CD4-positive, CD25-positive, alpha-beta regulatory T cell (primary cell): ENCODE measurements at regions not wholly inside any gene's neighbourhood (a gene's known extent, or its start where the extent isn't known, plus 50 kb on each side); places are given as distances from the start of the nearest gene placed in this dataset.

ENCODE experiments used
- ATAC-seq, 2 donors: fragments of 150-1000 bp; cut with Tn5 transposase; one replicate each; pipeline ENCODE4 v1.10.0; 2021; ENCODE audit warnings: low read depth in 2 of 2, moderate number of reproducible peaks in 2 of 2, moderate library complexity in 1 of 2
- DNase-seq, 3 donors: peaks; one replicate each; pipeline versions ENCODE4 v3.0.0 to v3.0.0-alpha.2; 2012 to 2022; ENCODE audit warnings: mixed read lengths in 1 of 3
- H3K27ac ChIP-seq: one replicate; pipeline ENCODE4 v1.7.0; 2013; ENCODE audit warnings: mild to moderate bottlenecking, low read length; ENCODE audit not compliant: insufficient read depth, poor library complexity, severe bottlenecking
- H3K27me3 ChIP-seq: one replicate; pipeline ENCODE4 v1.7.0; 2013; ENCODE audit warnings: low read length; ENCODE audit not compliant: control insufficient read depth, insufficient read depth
- H3K36me3 ChIP-seq: one replicate; pipeline ENCODE4 v1.7.0; 2013; ENCODE audit warnings: mild to moderate bottlenecking, low read length, moderate library complexity; ENCODE audit not compliant: control insufficient read depth, insufficient read depth
- H3K4me1 ChIP-seq: 2 replicates; pipeline ENCODE4 v1.7.0; 2013; ENCODE audit warnings: mild to moderate bottlenecking, low read length; ENCODE audit not compliant: insufficient read depth, control insufficient read depth, poor library complexity, severe bottlenecking
- H3K4me3 ChIP-seq: one replicate; pipeline ENCODE4 v1.7.0; 2013; ENCODE audit warnings: low read depth, mild to moderate bottlenecking, low read length, moderate library complexity
- H3K9me3 ChIP-seq, 2 experiments: 1 replicate in 1 of 2; 2 replicates in 1 of 2; pipeline ENCODE4 v1.7.0; 2013; ENCODE audit warnings: low read length in 2 of 2, mild to moderate bottlenecking in 1 of 2, moderate library complexity in 1 of 2; ENCODE audit not compliant: control insufficient read depth in 2 of 2
- H3K27ac Mint-ChIP-seq, 3 donors: one replicate each; pipeline ENCODE4 v1.8.0; 2020 to 2022; ENCODE audit warnings: mild to moderate bottlenecking in 3 of 3, mixed read lengths in 3 of 3, moderate library complexity in 2 of 3
- H3K27me3 Mint-ChIP-seq: one replicate; pipeline ENCODE4 v1.8.0; 2022; ENCODE audit warnings: mild to moderate bottlenecking, mixed read lengths
- H3K36me3 Mint-ChIP-seq: one replicate; pipeline ENCODE4 v1.8.0; 2020; ENCODE audit warnings: mixed read lengths
- H3K4me1 Mint-ChIP-seq, 4 donors: one replicate each; pipeline ENCODE4 v1.8.0; 2020 to 2022; ENCODE audit warnings: mixed read lengths in 4 of 4, mild to moderate bottlenecking in 1 of 4
- H3K4me3 Mint-ChIP-seq, 4 donors: one replicate each; pipeline ENCODE4 v1.8.0; 2020 to 2022; ENCODE audit warnings: mild to moderate bottlenecking in 4 of 4, mixed read lengths in 4 of 4, moderate library complexity in 3 of 4
- H3K9me3 Mint-ChIP-seq, 7 donors: one replicate each; pipeline ENCODE4 v1.8.0; 2020 to 2022; ENCODE audit warnings: mixed read lengths in 7 of 7, mild to moderate bottlenecking in 3 of 7, moderate library complexity in 2 of 7

- ATAC-seq (no peak), DNase-seq (no peak)
- Mint-ChIP-seq H3K27ac (no peak overlapping the region), H3K9me3 (peaks cover 0 to 7% (median 2%) of the 10 kb centered on the region in 7 donors), H3K27me3 (no peaks in the 10 kb centered on the region), H3K4me1 (no peaks in the 10 kb centered on the region), H3K4me3 (no peak overlapping the region), H3K36me3 (no peaks in the 10 kb centered on the region)
- Histone ChIP-seq H3K36me3 (no peaks in the 10 kb centered on the region), H3K27me3 (no peaks in the 10 kb centered on the region), H3K27ac (no peak overlapping the region), H3K4me1 (no peaks in the 10 kb centered on the region), H3K4me3 (no peak overlapping the region), H3K9me3 (no peaks in the 10 kb centered on the region)
These were observed 112.8 kb upstream of the DKK2 start for GRCh38 chr4:107148904-107149303.

- Mint-ChIP-seq H3K4me1 (no peaks in the 10 kb centered on the region), H3K4me3 (no peak overlapping the region), H3K36me3 (no peaks in the 10 kb centered on the region), H3K27me3 (no peaks in the 10 kb centered on the region), H3K27ac (no peak overlapping the region), H3K9me3 (peaks cover 0 to 7% (median 2%) of the 10 kb centered on the region in 7 donors)
- H3K9me3 ChIP-seq, result no peaks in the 10 kb centered on the region
- DNase-seq, result no peak
- H3K4me3 ChIP-seq, result no peak overlapping the region
- no peak overlapping the region for H3K27ac ChIP-seq
- H3K27me3 ChIP-seq, result no peaks in the 10 kb centered on the region
- no peak for ATAC-seq
- no peaks in the 10 kb centered on the region for H3K4me1 ChIP-seq
- no peaks in the 10 kb centered on the region for H3K36me3 ChIP-seq
These were observed 111.8 kb upstream of the DKK2 start for GRCh38 chr4:107147873-107148272.

GRCh38 chr4:107138433-107138832 lies 102.3 kb upstream of the DKK2 start:
- H3K27ac Mint-ChIP-seq, result no peak overlapping the region
- H3K9me3 Mint-ChIP-seq, result peaks cover 0 to 4% (median 0%) of the 10 kb centered on the region in 7 donors
- H3K36me3 Mint-ChIP-seq, result no peaks in the 10 kb centered on the region
- DNase-seq (no peak), ATAC-seq (no peak)
- H3K4me3 Mint-ChIP-seq, result no peak overlapping the region
- no peaks in the 10 kb centered on the region for H3K27me3 ChIP-seq
- H3K4me1 Mint-ChIP-seq, result no peaks in the 10 kb centered on the region
- H3K36me3 ChIP-seq, result no peaks in the 10 kb centered on the region
- no peaks in the 10 kb centered on the region for H3K27me3 Mint-ChIP-seq
- H3K4me3 ChIP-seq, result no peak overlapping the region
- H3K9me3 ChIP-seq, result no peaks in the 10 kb centered on the region
- no peaks in the 10 kb centered on the region for H3K4me1 ChIP-seq
- no peak overlapping the region for H3K27ac ChIP-seq

- H3K9me3 Mint-ChIP-seq, result peaks cover 0 to 4% (median 0%) of the 10 kb centered on the region in 7 donors
These were observed 98.0 kb upstream of the DKK2 start for GRCh38 chr4:107133965-107134653.

GRCh38 chr4:107131295-107131694 lies 95.2 kb upstream of the DKK2 start:
- no peaks in the 10 kb centered on the region for H3K27me3 Mint-ChIP-seq
- Histone ChIP-seq H3K27me3 (no peaks in the 10 kb centered on the region), H3K9me3 (no peaks in the 10 kb centered on the region), H3K36me3 (no peaks in the 10 kb centered on the region), H3K4me1 (no peaks in the 10 kb centered on the region), H3K4me3 (no peak overlapping the region), H3K27ac (no peak overlapping the region)
- H3K4me1 Mint-ChIP-seq, result no peaks in the 10 kb centered on the region
- no peak overlapping the region for H3K4me3 Mint-ChIP-seq
- ATAC-seq (no peak), DNase-seq (no peak)
- no peak overlapping the region for H3K27ac Mint-ChIP-seq
- H3K9me3 Mint-ChIP-seq, result peaks cover 0 to 2% (median 0%) of the 10 kb centered on the region in 7 donors
- no peaks in the 10 kb centered on the region for H3K36me3 Mint-ChIP-seq

More at GRCh38 chr4:107133965-107134653, 98.0 kb upstream of the DKK2 start:
- Mint-ChIP-seq H3K4me3 (no peak overlapping the region), H3K4me1 (no peaks in the 10 kb centered on the region), H3K27ac (no peak overlapping the region), H3K36me3 (no peaks in the 10 kb centered on the region), H3K27me3 (no peaks in the 10 kb centered on the region)
- no peak overlapping the region for H3K4me3 ChIP-seq
- no peaks in the 10 kb centered on the region for H3K4me1 ChIP-seq
- no peak overlapping the region for H3K27ac ChIP-seq
- DNase-seq (no peak), ATAC-seq (no peak)
- no peaks in the 10 kb centered on the region for H3K9me3 ChIP-seq
- H3K27me3 ChIP-seq, result no peaks in the 10 kb centered on the region
- no peaks in the 10 kb centered on the region for H3K36me3 ChIP-seq

GRCh38 chr4:107130157-107130556 lies 94.0 kb upstream of the DKK2 start:
- no peak overlapping the region for H3K27ac Mint-ChIP-seq
- ATAC-seq (no peak), DNase-seq (no peak)
- Histone ChIP-seq H3K27ac (no peak overlapping the region), H3K36me3 (no peaks in the 10 kb centered on the region), H3K4me1 (no peaks in the 10 kb centered on the region), H3K4me3 (no peak overlapping the region), H3K27me3 (no peaks in the 10 kb centered on the region), H3K9me3 (no peaks in the 10 kb centered on the region)
- no peaks in the 10 kb centered on the region for H3K27me3 Mint-ChIP-seq
- peaks cover 0 to 2% (median 0%) of the 10 kb centered on the region in 7 donors for H3K9me3 Mint-ChIP-seq
- H3K4me3 Mint-ChIP-seq, result no peak overlapping the region
- H3K4me1 Mint-ChIP-seq, result no peaks in the 10 kb centered on the region
- H3K36me3 Mint-ChIP-seq, result no peaks in the 10 kb centered on the region

GRCh38 chr4:107129611-107130010 lies 93.5 kb upstream of the DKK2 start:
- Mint-ChIP-seq H3K27me3 (no peaks in the 10 kb centered on the region), H3K4me1 (no peaks in the 10 kb centered on the region), H3K36me3 (no peaks in the 10 kb centered on the region), H3K9me3 (peaks cover 0 to 2% (median 0%) of the 10 kb centered on the region in 7 donors), H3K4me3 (no peak overlapping the region), H3K27ac (no peak overlapping the region)
- no peak overlapping the region for H3K4me3 ChIP-seq
- H3K27ac ChIP-seq, result no peak overlapping the region
- DNase-seq (no peak), ATAC-seq (no peak)
- no peaks in the 10 kb centered on the region for H3K27me3 ChIP-seq
- H3K9me3 ChIP-seq, result no peaks in the 10 kb centered on the region
- H3K4me1 ChIP-seq, result no peaks in the 10 kb centered on the region
- no peaks in the 10 kb centered on the region for H3K36me3 ChIP-seq

GRCh38 chr4:107129076-107129475 lies 93.0 kb upstream of the DKK2 start:
- Histone ChIP-seq H3K27ac (no peak overlapping the region), H3K4me3 (no peak overlapping the region), H3K36me3 (no peaks in the 10 kb centered on the region), H3K4me1 (no peaks in the 10 kb centered on the region), H3K9me3 (no peaks in the 10 kb centered on the region), H3K27me3 (no peaks in the 10 kb centered on the region)
- no peak for ATAC-seq
- no peaks in the 10 kb centered on the region for H3K4me1 Mint-ChIP-seq
- H3K9me3 Mint-ChIP-seq, result peaks cover 0 to 2% (median 0%) of the 10 kb centered on the region in 7 donors
- H3K27ac Mint-ChIP-seq, result no peak overlapping the region
- no peak for DNase-seq
- no peak overlapping the region for H3K4me3 Mint-ChIP-seq
- no peaks in the 10 kb centered on the region for H3K27me3 Mint-ChIP-seq
- H3K36me3 Mint-ChIP-seq, result no peaks in the 10 kb centered on the region
